SU-DHL-6 (cell line): ENCODE measurements at regions not wholly inside any gene's neighbourhood (a gene's known extent, or its start where the extent isn't known, plus 50 kb on each side); places are given as distances from the start of the nearest gene placed in this dataset.

Experiments
- H2AFZ ChIP-seq: fragments of 200-600 bp; sonication (generic); 2 replicates; pipeline ENCODE4 v1.6.1; 2014; ENCODE audit warnings: low read depth, mild to moderate bottlenecking, moderate library complexity, mixed read lengths, antibody characterized with exemption, low read length; ENCODE audit not compliant: severe bottlenecking
- H3F3A ChIP-seq: fragments of 200-600 bp; shearing (Covaris generic); 2 replicates; pipeline ENCODE4 v1.6.0; 2016; ENCODE audit warnings: antibody characterized with exemption, mild to moderate bottlenecking; ENCODE audit not compliant: insufficient read depth
- H3K27ac ChIP-seq: fragments of 200-600 bp; sonication (generic); 2 replicates; pipeline ENCODE4 v1.5.1; 2016; ENCODE audit warnings: low read depth, mild to moderate bottlenecking, low read length, moderate library complexity, mixed read lengths
- H3K27me3 ChIP-seq: fragments of 200-600 bp; sonication (generic), shearing (Covaris generic); 2 replicates; pipeline ENCODE4 v1.6.0; 2014; ENCODE audit warnings: mild to moderate bottlenecking, low read length
- H3K36me3 ChIP-seq: fragments of 200-600 bp; sonication (generic); 2 replicates; pipeline ENCODE4 v1.6.1; 2014; ENCODE audit warnings: mild to moderate bottlenecking, low read length, mixed read lengths
- H3K4me2 ChIP-seq: fragments of 300-600, 200-600 bp; shearing (Covaris generic), sonication (generic); 2 replicates; pipeline ENCODE4 v1.6.0; 2014; ENCODE audit warnings: low read length, low read depth, mild to moderate bottlenecking; ENCODE audit not compliant: poor library complexity, severe bottlenecking
- H3K4me3 ChIP-seq: fragments of 200-600 bp; sonication (generic); 2 replicates; pipeline ENCODE4 v1.5.1; 2014; ENCODE audit warnings: antibody characterized with exemption, low read length, mild to moderate bottlenecking, mixed read lengths; ENCODE audit not compliant: insufficient read depth, poor library complexity, severe bottlenecking
- H3K79me2 ChIP-seq: fragments of 200-600 bp; sonication (generic); 2 replicates; pipeline ENCODE4 v1.6.1; 2014; ENCODE audit warnings: mild to moderate bottlenecking, low read length, moderate library complexity; ENCODE audit not compliant: insufficient read depth
- H3K9ac ChIP-seq: fragments of 200-600 bp; sonication (generic); 2 replicates; pipeline ENCODE4 v1.7.0; 2014; ENCODE audit warnings: mild to moderate bottlenecking, low read length
- H3K9me2 ChIP-seq: fragments of 200-600 bp; sonication (generic); replicated peaks from 2 replicates; pipeline ENCODE4 v1.6.1; 2014; ENCODE audit warnings: low read length; ENCODE audit not compliant: insufficient read depth
- H3K9me3 ChIP-seq: fragments of 200-600 bp; sonication (generic); 2 replicates; pipeline ENCODE4 v1.6.1; 2014; ENCODE audit warnings: low read length, mixed read lengths; ENCODE audit not compliant: insufficient read depth
- H4K20me1 ChIP-seq: fragments of 200-600 bp; sonication (generic); 2 replicates; pipeline ENCODE4 v1.6.1; 2014; ENCODE audit warnings: low read depth, mild to moderate bottlenecking, antibody characterized with exemption, low read length, moderate library complexity, mixed read lengths
- CTCF ChIP-seq: fragments of 200-600 bp; sonication (generic); IDR thresholded peaks from one replicate; pipeline ENCODE4 v1.5.1; 2017; ENCODE audit warnings: antibody characterized with exemption, mild to moderate bottlenecking, low read length, moderate library complexity; ENCODE audit not compliant: insufficient read depth, poor library complexity, severe bottlenecking
- EZH2phosphoT487 ChIP-seq: fragments of 200-600 bp; sonication (generic), shearing (Covaris generic); conservative IDR thresholded peaks from 2 replicates; pipeline ENCODE4 v1.6.1; 2018; ENCODE audit warnings: mild to moderate bottlenecking, antibody characterized with exemption, low read length, moderate library complexity, mixed read lengths

GRCh38 chr2:182585001-182585400 is 131.1 kb upstream of the DNAJC10 start:
- no peak overlapping the region for H3K4me3 ChIP-seq
- no peaks in the 10 kb centered on the region for H3K27me3 ChIP-seq
- no peaks in the 10 kb centered on the region for H3K9me3 ChIP-seq
- no peaks in the 10 kb centered on the region for H4K20me1 ChIP-seq
- no peak overlapping the region for H3K4me2 ChIP-seq
- H3K79me2 ChIP-seq, result no peaks in the 10 kb centered on the region
- H3K9me2 ChIP-seq, result no peaks in the 10 kb centered on the region
- H3K36me3 ChIP-seq, result no peaks in the 10 kb centered on the region
- H2AFZ ChIP-seq, result no peak overlapping the region
- H3F3A ChIP-seq, result no peaks in the 10 kb centered on the region
- H3K27ac ChIP-seq, result no peak overlapping the region
- no peak overlapping the region for H3K9ac ChIP-seq
- TF ChIP-seq EZH2phosphoT487, result no peak
- no peak for TF ChIP-seq CTCF

- no peak overlapping the region for H3K4me2 ChIP-seq
These were observed 130.6 kb upstream of the DNAJC10 start for GRCh38 chr2:182585430-182585829.

DNA sequence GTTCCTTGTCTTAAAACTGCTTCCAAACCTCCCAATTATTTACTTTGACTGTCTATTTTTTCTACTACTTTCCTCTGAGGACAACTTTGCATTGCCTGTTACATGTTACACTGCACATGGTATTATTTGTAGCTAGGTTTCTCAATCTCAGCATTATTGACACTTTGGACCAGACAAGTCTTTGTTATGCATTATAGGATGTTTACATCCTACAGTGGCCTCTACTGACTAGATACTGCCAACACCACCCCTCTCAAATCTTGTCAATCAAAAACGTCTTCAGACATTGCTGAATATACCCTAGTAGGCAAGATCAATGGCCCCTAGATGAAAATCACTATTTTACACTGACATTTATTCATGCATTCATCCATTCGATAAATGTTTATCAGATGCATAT is 129.6 kb upstream of the DNAJC10 start:
- Histone ChIP-seq H2AFZ (no peak overlapping the region), H3K9ac (no peak overlapping the region), H3K27ac (no peak overlapping the region), H3F3A (no peaks in the 10 kb centered on the region), H3K36me3 (no peaks in the 10 kb centered on the region), H3K4me2 (no peak overlapping the region), H3K9me3 (no peaks in the 10 kb centered on the region), H4K20me1 (no peaks in the 10 kb centered on the region), H3K79me2 (no peaks in the 10 kb centered on the region), H3K4me3 (no peak overlapping the region), H3K9me2 (no peaks in the 10 kb centered on the region), H3K27me3 (no peaks in the 10 kb centered on the region)
- TF ChIP-seq CTCF (no peak), EZH2phosphoT487 (no peak)

More at GRCh38 chr2:182585430-182585829, 130.6 kb upstream of the DNAJC10 start:
- H3F3A ChIP-seq, result no peaks in the 10 kb centered on the region
- H4K20me1 ChIP-seq, result no peaks in the 10 kb centered on the region
- no peaks in the 10 kb centered on the region for H3K9me3 ChIP-seq
- no peak overlapping the region for H2AFZ ChIP-seq
- H3K9me2 ChIP-seq, result no peaks in the 10 kb centered on the region
- TF ChIP-seq CTCF, result no peak
- TF ChIP-seq EZH2phosphoT487, result no peak
- H3K27me3 ChIP-seq, result no peaks in the 10 kb centered on the region
- H3K36me3 ChIP-seq, result no peaks in the 10 kb centered on the region
- no peaks in the 10 kb centered on the region for H3K79me2 ChIP-seq
- H3K27ac ChIP-seq, result no peak overlapping the region
- H3K9ac ChIP-seq, result no peak overlapping the region
- no peak overlapping the region for H3K4me3 ChIP-seq
